AG20443 (cell line): ENCODE measurements at regions not wholly inside any gene's neighbourhood (a gene's known extent, or its start where the extent isn't known, plus 50 kb on each side); places are given as distances from the start of the nearest gene placed in this dataset.

Experiments
- DNase-seq: peaks from one replicate; pipeline ENCODE4 v3.0.0; 2012; ENCODE audit warnings: low spot score, mixed read lengths

DNA sequence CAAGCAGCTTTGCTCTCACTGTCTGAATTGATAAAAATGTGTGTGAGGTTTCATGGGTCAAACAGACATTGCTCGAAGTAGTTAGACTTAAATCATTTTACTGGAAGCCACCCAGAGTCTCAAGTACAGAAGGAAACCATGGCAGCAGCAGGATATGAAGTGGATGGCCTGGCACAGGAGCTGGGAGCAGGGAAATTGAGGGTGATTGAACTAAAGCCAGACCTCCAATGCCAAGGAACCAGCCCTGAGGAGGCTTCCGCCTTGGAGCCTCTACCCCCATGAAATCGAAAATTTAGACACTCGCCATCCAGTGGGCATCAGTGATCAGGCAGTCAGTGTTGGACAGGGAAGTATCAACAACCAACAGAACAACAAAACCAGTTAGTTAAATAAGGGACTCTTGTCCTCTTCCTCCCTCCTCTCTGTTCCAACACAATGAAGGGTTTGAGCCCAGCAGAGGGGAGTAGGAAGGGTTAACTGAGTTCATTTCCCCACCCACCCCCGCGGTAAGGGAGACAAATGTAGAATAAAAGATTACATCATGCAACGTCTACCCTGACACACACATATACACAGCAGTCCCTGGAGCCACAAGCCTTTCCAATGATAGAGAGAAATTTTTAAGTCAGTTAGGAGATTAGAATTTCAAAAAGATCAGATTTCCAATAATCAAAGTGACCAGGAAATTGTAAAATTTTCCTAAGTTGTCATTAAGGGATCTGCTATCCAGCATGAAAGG is 156.3 kb downstream of the SLC16A9 start:
- DNase-seq: no peak

DNA sequence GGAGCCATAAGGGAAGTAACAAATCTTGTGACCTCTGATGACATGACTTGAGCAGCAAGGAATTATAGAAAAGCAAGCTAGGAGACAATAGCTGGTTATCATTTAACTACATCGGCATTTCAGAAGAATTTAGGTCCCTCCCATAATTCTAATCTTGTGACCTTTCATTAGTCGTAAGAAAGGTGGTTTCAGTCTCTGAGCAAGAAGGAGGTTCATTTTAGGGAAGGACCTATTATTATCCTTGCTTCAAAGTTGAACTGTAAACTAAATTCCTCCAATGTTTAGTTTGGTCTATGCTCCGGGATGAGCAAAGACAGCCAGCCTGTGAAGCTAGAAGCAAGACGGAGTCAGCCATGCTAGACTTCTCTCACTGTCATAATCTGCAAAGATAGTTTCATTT is 159.6 kb downstream of the SLC16A9 start:
- no peak for DNase-seq

DNA sequence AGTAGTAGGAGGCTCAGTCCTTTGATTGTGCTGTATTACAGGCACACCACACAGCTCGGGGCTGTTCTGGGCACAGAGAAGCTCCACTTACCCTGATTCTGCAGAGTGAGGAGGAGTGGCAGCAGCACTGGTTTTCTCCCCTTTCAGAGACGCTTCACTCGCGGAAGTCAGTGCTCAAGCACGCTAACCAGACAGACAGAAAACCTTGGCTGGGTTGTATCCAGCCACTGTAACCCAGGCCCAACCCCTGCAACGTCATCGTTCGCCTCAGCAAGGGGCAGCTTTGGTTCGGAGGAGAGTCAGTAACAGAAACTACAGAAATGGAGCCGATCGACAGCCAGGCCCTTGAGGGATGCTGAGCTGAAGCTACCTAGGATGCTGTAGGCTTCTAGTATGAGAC is 171.0 kb downstream of the SLC16A9 start:
- no peak for DNase-seq

DNA sequence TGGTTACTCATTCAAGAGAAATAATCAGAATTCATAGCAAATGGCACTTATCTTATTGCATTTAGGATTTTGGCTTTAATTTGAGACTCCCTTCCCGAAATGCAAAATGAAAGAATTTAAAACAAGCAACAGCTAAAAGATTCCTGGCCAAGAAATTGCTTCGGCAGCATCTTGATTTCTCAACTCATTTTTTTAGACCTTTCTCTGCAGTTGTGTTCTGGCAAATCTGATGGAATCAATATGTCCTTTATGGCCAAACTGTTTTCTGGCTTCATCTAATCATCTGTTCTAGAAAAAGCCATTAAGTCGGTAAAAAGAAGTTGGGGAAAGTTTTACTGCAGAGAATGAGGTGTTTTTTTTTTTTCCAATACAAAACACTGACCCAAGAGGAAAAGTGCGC is 172.1 kb downstream of the SLC16A9 start:
- no peak for DNase-seq

DNA sequence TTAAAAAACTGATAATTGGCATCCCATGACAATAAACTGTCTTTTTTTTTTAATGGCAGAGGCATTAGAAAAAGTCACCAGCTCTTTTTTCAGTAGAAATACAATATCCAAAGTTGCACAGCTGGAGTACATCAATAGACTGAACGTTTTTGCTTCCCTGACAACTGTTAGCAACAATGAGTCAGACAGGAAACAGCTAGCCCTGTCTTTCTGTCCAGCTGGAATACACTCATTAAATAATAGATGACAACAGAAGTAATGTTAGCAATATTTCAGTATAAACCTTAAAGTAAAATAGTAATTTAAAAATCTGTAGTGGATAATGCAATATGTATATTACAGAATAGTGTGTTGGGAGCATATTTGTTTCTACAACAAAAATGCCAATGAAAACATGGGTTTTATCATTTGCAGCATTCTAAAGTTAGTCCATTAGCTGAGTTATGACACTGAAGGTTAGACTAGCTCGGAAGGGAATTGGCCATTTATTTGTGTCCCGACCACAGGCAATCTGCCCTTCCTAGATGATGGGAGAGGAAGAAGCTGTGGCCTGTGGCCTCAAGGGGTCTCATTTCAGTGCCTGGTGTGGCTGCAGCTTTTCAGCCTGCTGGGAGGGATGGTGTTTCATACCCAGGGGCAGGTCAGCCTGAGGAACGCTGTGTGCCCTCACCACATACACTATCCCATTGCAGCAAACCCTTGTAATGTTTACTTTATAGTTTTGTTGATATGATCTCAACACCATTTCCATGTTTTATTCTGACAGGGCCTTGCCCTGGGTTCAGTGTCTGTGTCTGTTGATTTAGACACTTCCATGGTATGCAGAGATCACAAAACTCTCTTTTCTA is 173.3 kb downstream of the SLC16A9 start:
- DNase-seq: peak; percentile 76

DNA sequence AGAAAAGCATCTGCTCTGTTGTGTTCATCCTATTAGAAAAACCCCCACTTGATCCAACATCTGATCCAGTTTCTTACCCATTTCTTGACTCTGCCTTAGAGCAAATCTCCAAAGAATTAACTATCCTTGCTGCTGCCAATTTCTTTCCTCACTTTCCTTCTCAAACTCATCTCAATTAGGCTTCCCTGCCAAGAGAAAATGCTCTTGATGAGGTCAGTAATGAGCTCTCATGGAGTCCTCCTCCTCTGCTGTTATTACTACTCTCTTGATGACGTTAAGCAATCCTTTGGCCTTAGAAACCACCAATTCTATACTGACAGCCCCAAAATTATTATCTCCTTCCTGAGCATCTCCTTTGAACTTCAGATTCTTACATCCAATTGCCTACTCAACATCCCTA is 162.0 kb upstream of the FAM13C start:
- no peak for DNase-seq

DNA sequence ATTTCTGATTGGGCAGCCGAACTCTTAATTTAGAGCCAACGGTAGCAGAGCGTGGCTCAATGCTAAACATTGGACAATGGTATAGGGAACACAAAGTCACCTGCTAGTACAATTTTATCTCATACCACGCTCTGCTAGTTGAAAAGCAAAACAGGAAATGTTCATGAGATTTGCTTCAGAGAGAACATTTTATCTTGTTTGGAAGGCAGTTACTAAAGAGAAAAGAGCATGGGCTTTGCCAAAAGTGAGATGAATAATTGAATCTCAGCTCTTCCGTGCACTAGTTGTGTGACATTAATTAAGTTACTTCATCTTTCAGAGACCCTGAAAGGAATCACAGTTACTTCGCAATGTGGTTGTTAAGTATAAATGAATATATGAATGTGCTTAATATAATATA is 161.5 kb upstream of the FAM13C start:
- no peak for DNase-seq

DNA sequence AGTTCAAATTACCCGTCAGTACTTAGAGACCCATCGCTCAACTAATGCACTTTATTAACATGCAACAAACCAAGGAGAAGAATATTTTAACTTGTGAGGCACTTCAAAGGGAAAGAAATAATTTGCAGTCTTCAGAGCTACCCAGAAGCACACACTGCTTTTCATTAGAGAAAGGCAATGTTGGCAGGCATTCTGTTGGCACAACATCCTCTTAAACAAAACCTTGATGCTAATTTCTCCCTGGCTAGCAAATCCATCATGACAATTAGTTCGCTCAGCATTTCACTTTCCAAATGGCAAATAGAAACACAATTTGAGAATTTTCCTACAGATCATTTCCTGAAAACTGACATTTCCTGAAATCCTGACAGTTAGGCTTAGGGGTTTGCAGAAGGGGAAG is 155.6 kb upstream of the FAM13C start:
- no peak for DNase-seq

DNA sequence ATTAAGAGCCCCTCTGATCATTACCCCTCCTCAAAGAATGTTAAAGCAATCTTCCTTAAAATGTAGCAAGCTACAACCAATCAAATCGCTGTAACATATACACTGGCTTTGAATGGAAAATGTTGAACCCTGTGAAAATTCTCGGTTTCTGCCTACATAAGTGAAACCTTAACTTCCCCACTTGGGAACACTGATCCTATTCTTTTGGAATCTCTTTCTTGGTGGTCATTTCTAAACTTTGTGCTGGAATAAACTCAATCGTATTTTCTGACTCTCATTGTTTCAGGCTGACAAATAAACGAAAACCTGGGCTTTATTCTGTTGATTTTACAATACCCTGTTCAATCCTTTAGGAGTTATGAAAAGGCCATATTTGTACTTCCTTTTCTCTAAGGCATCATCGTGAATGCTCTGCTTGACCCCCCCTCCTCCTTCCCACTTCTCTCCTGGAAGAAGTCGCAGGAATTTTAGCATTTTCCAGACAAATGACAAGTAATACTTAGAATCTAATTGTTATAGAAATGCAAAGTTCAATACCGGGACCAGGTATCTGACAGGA is 155.1 kb upstream of the FAM13C start:
- no peak for DNase-seq

DNA sequence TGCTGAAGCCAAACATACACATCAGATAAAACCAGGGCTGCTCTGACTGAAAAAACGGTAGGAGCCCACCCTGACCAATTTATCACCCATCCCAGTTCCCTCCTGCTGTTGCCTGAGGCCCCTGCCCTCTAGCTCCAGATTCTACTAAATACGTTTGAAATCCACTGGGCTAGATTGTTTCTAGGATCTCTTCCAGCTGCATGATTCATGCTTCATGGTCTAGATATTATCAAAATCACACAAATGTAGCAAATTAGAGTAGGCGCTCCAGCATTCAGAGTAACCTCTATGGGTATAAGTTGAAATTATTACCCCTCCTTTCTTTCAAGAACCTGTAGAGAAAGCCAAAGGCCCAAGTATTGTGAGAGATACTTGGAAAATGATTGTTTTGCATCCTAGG is 151.2 kb upstream of the FAM13C start:
- no peak for DNase-seq

DNA sequence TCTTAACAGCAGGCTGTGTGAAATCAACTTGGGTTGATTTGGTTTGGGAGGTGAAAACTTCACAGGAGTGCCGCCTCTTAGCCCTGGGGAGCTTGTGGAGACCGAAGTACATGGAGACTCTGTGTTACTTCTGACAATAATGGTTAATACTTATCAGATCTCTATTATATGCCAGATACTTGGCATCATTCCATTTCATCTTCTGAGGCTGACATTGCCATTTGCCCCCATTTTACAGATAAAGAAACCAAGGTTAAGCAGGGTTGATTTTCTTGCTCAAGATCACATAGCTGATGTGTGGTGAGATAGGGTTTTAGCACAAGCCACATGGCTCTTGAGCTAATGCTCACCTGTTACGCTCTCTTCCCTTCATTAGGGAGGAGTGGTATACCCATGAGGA is 150.6 kb upstream of the FAM13C start:
- DNase-seq: no peak

DNA sequence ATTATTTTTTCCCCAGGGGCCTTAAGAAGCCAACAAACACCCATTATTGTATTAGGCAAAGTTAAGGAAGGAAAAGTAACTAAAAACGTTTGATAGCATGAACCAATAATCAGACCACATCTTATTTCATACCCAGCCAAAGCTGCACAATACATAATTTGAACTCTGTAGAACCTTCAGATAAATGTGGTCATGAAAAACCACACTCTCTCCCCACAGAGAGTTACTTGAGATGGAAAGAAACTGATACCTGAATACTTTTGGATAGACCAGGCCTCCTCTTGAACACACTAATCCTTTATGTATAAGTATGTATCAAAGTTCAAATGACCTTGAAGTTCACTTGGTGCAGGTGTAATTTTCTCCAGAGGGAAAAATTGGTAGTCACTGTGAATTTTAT is 146.6 kb upstream of the FAM13C start:
- no peak for DNase-seq

DNA sequence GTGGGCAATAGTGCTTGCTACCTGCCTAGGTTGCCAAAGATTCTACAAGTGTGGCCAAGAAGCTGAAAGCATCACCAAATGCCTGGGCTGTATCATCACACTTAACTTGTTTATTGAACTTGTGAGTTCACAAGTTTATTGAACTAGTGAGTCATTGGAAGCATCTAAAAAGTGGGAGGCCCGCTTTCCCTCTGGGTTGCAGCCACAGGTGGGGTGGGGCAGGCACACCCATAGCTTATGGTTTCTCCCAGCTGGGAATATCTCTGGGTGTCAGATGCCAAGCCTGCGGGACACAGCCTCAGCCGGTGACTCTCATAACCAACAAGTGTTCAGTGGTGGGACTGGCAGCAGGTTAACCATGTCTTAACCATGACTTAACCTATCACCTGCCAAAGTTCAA is 145.9 kb upstream of the FAM13C start:
- DNase-seq: no peak

DNA sequence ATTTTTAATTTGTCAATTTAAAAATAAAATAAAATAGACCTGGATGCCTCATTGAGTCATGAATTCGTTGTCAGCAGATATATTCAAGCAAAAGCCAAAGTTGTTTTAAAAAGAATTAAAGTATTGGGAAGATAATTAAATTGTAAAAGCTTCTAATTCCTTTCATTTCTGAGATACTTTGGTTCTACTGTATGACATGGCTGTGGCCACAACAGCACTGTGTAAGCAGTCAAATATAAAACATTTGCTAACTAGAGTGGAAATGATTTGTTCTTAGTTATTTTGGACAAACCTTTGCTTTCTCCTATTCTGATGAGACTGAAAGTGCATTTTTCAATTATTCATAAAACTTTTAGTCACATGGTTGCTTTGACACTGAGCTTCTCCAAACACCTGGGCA is 143.6 kb upstream of the FAM13C start:
- DNase-seq: no peak

DNA sequence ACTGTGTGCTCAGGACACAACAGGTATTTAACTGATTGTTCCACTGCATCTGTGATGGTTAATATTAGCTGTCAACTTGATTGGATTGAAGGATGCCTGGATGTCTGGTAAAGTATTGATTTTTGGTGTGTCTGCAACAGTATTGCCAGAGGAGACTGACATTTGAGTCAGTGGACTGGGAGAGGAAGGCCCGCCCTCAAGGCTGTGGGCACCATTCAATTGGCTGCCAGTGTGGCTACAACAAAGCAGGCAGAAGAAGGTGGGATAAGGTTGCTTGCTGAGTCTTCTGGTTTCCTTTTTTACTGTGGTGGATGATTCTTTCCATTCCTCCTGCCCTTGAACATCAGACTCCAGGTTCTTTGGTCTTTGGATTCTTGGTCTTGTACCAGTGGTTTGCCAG is 137.1 kb upstream of the FAM13C start:
- DNase-seq: no peak

DNA sequence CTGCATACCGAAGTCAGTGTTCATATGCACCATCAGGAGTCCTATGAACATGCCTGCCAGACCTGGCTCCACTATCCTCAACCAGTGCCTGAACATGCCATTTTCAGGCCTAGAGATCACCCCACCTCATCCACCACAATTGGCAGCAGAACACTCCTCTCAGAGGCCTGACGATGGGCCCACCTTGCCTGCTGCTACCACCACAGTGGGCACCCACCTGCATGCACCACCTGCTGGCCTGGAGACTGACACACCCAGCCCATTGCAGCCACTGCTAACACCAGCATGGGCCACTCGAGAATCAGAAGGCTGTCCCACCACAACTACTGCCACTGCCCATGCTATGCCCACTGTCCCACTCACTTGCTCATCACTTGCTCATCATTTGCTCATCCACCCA is 130.7 kb upstream of the FAM13C start:
- DNase-seq: no peak

DNA sequence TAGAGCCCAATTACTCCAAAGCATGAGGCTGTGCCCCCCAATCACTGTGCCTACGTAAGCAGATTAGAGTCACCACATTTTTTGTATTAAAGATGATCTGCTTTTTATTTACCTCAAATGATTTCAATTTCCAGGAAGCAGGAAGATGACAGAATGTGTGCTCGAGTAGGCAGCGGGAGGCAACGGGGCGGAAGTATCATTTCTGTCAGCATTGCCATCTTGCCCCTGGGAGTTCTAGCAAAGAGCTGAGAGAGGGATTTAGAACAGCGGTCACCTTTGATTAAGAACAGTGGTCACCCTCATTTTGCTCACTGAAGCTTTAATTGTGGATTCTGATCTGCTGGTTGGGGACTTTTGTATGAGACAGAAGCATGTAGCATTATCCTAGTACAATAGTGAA is 117.1 kb upstream of the FAM13C start:
- DNase-seq: no peak

DNA sequence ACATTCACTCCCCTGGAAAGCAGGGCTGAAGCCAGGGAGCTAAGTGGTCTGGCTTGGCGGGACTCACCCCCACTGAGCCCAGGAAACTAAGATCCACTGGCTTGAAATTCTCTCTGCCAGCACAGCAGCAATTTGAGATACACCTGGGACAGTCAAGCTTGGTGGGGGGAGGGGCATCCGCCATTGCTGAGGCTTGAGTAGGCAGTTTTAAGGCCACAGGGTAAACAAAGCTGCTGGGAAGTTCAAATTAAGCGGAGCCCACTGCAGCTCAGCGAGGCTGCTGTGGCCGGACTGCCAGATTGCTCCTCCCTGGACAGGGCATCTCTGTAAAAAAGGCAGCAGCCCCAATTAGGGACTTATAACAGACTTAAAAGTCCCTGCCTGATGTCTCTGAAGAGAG is 108.2 kb upstream of the FAM13C start:
- no peak for DNase-seq

DNA sequence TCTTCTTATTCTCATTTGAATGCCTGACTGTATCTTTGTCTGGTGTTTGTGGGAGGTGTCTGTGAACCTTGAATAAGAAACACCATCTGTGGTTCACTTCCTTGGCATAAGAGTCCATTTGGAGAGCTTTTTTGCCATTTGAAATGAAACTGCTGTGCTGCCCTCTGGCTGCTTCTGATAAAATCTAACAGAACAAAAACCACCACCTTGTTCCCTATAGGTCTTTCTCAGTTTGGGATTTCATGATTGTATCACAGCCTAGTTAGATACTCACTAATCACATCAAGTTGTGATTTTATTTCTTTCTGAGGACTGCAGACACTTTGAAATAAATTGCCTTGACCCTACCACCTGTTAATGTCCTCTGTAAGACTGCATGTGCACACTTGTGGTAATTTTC is 102.7 kb upstream of the FAM13C start:
- DNase-seq: peak; percentile 22

DNA sequence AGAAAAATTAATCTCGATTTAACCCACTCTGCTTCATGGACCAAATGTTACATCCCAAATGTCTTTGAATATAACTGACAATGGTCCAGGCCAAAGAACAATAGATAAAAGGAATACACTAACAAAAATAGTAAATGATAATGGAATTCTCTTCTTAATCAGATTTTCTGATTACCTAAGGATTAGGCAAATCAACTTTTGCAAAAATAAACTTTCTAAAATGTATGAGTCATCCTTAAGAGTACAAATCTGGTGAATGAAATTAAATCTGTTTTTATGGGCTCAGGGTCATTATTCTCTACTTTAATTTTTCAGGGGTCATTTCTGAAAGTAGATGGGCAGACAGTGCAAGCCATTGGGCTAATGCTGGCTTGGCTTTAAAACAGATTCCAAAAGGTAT is 102.1 kb upstream of the FAM13C start:
- no peak for DNase-seq

DNA sequence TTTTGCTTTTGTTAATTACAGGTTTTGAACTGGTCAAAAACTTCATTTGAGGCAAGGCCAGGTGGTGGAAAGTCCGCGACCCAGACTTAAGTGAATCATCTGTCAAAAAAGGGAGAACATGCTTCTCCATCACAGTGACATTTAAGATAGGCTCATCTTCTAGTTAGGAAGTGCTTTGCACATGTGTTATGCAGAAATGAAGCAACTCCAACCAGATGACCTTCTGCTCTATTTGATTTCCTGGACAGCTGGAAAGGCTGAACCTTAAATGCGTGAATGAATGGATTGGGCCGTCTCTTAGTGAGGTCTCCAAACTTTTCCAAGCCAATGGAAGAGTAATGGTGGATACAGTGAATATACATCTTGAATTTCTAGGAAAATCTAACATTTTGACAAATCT is 101.6 kb upstream of the FAM13C start:
- no peak for DNase-seq

DNA sequence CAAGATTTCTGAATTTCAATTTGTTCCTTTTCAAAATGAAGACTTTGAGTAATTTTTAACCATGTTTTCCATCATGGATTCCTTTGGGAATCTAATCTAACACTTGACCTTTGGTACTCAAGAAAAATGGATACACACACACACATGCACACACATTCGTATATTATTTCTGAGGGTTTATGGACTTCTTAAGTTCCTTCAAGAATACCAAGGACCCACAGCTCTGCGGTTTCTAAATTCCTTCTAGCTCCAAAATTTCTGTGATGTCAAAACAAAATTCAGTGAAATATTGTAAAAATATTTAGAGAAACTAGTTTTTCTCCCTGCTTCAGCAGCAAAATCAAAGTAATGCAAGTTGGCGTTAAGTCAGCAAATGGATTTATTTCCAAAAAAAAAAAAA is 98.3 kb upstream of the FAM13C start:
- DNase-seq: no peak

DNA sequence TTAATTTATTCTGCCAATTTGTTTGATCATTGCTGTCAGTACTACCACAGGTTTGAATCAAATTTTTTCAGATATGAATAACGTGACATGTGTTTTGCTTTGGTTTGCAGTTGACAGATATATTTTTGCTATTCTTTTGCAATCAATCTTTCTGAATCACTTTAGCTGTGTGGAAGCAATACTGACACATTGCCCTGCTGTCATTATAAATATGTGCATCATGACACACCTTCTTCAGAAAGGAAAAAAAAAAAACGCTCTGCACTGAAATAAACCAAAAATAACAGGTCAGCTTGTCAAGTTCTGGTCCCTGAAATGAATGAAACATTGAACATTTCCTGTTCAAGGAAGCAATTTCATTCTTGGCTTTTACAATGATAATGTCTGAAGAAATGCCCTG is 93.8 kb upstream of the FAM13C start:
- no peak for DNase-seq
